IPS-NIHi7 (cell line): ENCODE measurements at regions not wholly inside any gene's neighbourhood (a gene's known extent, or its start where the extent isn't known, plus 50 kb on each side); places are given as distances from the start of the nearest gene placed in this dataset.

Experiments used
- DNase-seq: peaks from one replicate; pipeline ENCODE4 v3.0.0; 2012; ENCODE audit warnings: mixed read lengths; ENCODE audit errors: extremely low spot score

GRCh38 chr12:128056136-128056801 lies 210.7 kb upstream of the TMEM132C start:
- peak; percentile 37 for DNase-seq

- no peak for DNase-seq
Measured at GRCh38 chr12:128057586-128057985, 209.4 kb upstream of the TMEM132C start.

- DNase-seq: no peak
Measured at GRCh38 chr12:128059621-128060370, 207.2 kb upstream of the TMEM132C start.

- DNase-seq: no peak
Measured at GRCh38 chr12:128068211-128068610, 198.8 kb upstream of the TMEM132C start.

GRCh38 chr12:128069359-128069997 lies 197.5 kb upstream of the TMEM132C start:
- DNase-seq: peak; percentile 32

GRCh38 chr12:128073937-128074336 lies 193.0 kb upstream of the TMEM132C start:
- no peak for DNase-seq

GRCh38 chr12:128075332-128075731 lies 191.6 kb upstream of the TMEM132C start:
- DNase-seq: no peak

- no peak for DNase-seq
Measured at GRCh38 chr12:128076188-128076587, 190.8 kb upstream of the TMEM132C start.

- DNase-seq: no peak
Measured at GRCh38 chr12:128077211-128077916, 189.6 kb upstream of the TMEM132C start.

- DNase-seq: no peak
Measured at GRCh38 chr12:128077917-128078298, 189.1 kb upstream of the TMEM132C start.

- no peak for DNase-seq
Measured at GRCh38 chr12:128078301-128078971, 188.5 kb upstream of the TMEM132C start.

- no peak for DNase-seq
Measured at GRCh38 chr12:128079446-128079845, 187.5 kb upstream of the TMEM132C start.

GRCh38 chr12:128083132-128083729 lies 183.7 kb upstream of the TMEM132C start:
- no peak for DNase-seq

GRCh38 chr12:128088926-128089325 lies 178.0 kb upstream of the TMEM132C start:
- DNase-seq: no peak

- DNase-seq: no peak
Measured at GRCh38 chr12:128089961-128090360, 177.0 kb upstream of the TMEM132C start.

- DNase-seq: no peak
Measured at GRCh38 chr12:128091101-128091720, 175.8 kb upstream of the TMEM132C start.

- no peak for DNase-seq
Measured at GRCh38 chr12:128091951-128092382, 175.0 kb upstream of the TMEM132C start.

GRCh38 chr12:128098730-128099129 lies 168.2 kb upstream of the TMEM132C start:
- no peak for DNase-seq

- DNase-seq: no peak
Measured at GRCh38 chr12:128103152-128103551, 163.8 kb upstream of the TMEM132C start.

GRCh38 chr12:128109236-128109635 lies 157.7 kb upstream of the TMEM132C start:
- DNase-seq: no peak

GRCh38 chr12:128109636-128110035 lies 157.3 kb upstream of the TMEM132C start:
- DNase-seq: no peak
